Neural cell (in vitro differentiated cells): ENCODE measurements at regions not wholly inside any gene's neighbourhood (a gene's known extent, or its start where the extent isn't known, plus 50 kb on each side); places are given as distances from the start of the nearest gene placed in this dataset.

Experiments
- H2AFZ ChIP-seq: fragments of 200-600, 300-800 bp; sonication (generic), shearing (Covaris generic); 2 replicates; pipeline ENCODE4 v1.6.0; 2014; ENCODE audit warnings: low read depth, mild to moderate bottlenecking, antibody characterized with exemption, low read length, moderate library complexity
- H3F3A ChIP-seq: fragments of 200-600 bp; shearing (Covaris generic); 2 replicates; pipeline ENCODE4 v1.6.1; 2016; ENCODE audit warnings: mild to moderate bottlenecking, moderate library complexity, mixed read lengths, antibody characterized with exemption, low read length; ENCODE audit not compliant: insufficient read depth, poor library complexity, severe bottlenecking
- H3K27ac ChIP-seq: fragments of 200-600, 300-800 bp; sonication (generic), shearing (Covaris generic); 2 replicates; pipeline ENCODE4 v1.5.1; 2014; ENCODE audit warnings: mild to moderate bottlenecking, low read length, moderate library complexity
- H3K27me3 ChIP-seq: fragments of 300-800, 200-600 bp; sonication (generic), shearing (Covaris generic); 2 replicates; pipeline ENCODE4 v1.6.0; 2014; ENCODE audit warnings: mild to moderate bottlenecking, low read depth, low read length, moderate library complexity; ENCODE audit not compliant: insufficient read depth
- H3K36me3 ChIP-seq: fragments of 300-800, 200-600 bp; sonication (generic), shearing (Covaris generic); 2 replicates; pipeline ENCODE4 v1.5.1; 2014; ENCODE audit warnings: mild to moderate bottlenecking, antibody characterized with exemption, low read length, moderate library complexity; ENCODE audit not compliant: insufficient read depth
- H3K4me2 ChIP-seq: fragments of 300-800, 200-600 bp; sonication (generic), shearing (Covaris generic); 2 replicates; pipeline ENCODE4 v1.6.0; 2014; ENCODE audit warnings: mild to moderate bottlenecking, low read length
- H3K4me3 ChIP-seq: fragments of 300-800, 200-600 bp; sonication (generic), shearing (Covaris generic); 2 replicates; pipeline ENCODE4 v1.5.1; 2014; ENCODE audit warnings: mild to moderate bottlenecking, low read length, moderate library complexity
- H3K79me2 ChIP-seq: fragments of 200-600 bp; shearing (Covaris generic); replicated peaks from 2 replicates; pipeline ENCODE4 v1.6.0; 2014; ENCODE audit warnings: mild to moderate bottlenecking, low read length, moderate library complexity; ENCODE audit not compliant: insufficient read depth
- H3K9ac ChIP-seq: fragments of 300-800, 200-600 bp; sonication (generic), shearing (Covaris generic); 2 replicates; pipeline ENCODE4 v1.6.1; 2016; ENCODE audit warnings: mild to moderate bottlenecking, low read length, mixed read lengths
- H3K9me2 ChIP-seq: fragments of 200-600 bp; shearing (Covaris generic); 2 replicates; pipeline ENCODE4 v1.6.1; 2016; ENCODE audit warnings: mild to moderate bottlenecking, low read length, mixed read lengths; ENCODE audit not compliant: insufficient read depth
- H3K9me3 ChIP-seq: fragments of 200-600, 300-800 bp; sonication (generic), shearing (Covaris generic); 2 replicates; pipeline ENCODE4 v1.6.1; 2016; ENCODE audit warnings: mild to moderate bottlenecking, mixed run types, low read length, moderate library complexity, mixed read lengths
- H4K20me1 ChIP-seq: fragments of 200-600 bp; shearing (Covaris generic); 2 replicates; pipeline ENCODE4 v1.6.1; 2016; ENCODE audit warnings: mild to moderate bottlenecking, mixed run types; ENCODE audit not compliant: insufficient read depth
- CTCF ChIP-seq: fragments of 450-650 bp; IDR thresholded peaks from 2 replicates; pipeline ENCODE4 v1.5.1; 2014; ENCODE audit warnings: antibody characterized with exemption, mild to moderate bottlenecking, moderate library complexity; ENCODE audit not compliant: poor library complexity, severe bottlenecking
- EP300 ChIP-seq: fragments of 450-650 bp; conservative IDR thresholded peaks from 2 replicates; pipeline ENCODE4 v1.6.1; 2014; ENCODE audit warnings: antibody characterized with exemption, mild to moderate bottlenecking, moderate library complexity; ENCODE audit not compliant: poor library complexity, severe bottlenecking
- EZH2 ChIP-seq: fragments of 200-600, 300-800 bp; shearing (Covaris generic), sonication (generic); IDR thresholded peaks from 2 replicates; pipeline ENCODE4 v1.6.1; 2014; ENCODE audit warnings: antibody characterized with exemption, low read length, borderline replicate concordance, mild to moderate bottlenecking; ENCODE audit not compliant: insufficient read depth, poor library complexity, severe bottlenecking
- MXI1 ChIP-seq: fragments of 450-650 bp; conservative IDR thresholded peaks from 2 replicates; pipeline ENCODE4 v1.6.1; 2014; ENCODE audit warnings: antibody characterized with exemption, mild to moderate bottlenecking; ENCODE audit not compliant: poor library complexity, severe bottlenecking
- POLR2AphosphoS5 ChIP-seq: IDR thresholded peaks from 2 replicates; pipeline ENCODE4 v1.6.1; 2012
- RAD21 ChIP-seq: fragments of 450-650 bp; conservative IDR thresholded peaks from 2 replicates; pipeline ENCODE4 v1.6.1; 2014; ENCODE audit warnings: antibody characterized with exemption, mild to moderate bottlenecking, moderate library complexity
- REST ChIP-seq: IDR thresholded peaks from 2 replicates; pipeline ENCODE4 v1.6.1; 2012; ENCODE audit warnings: borderline replicate concordance
- SMC3 ChIP-seq: fragments of 450-650 bp; conservative IDR thresholded peaks from 2 replicates; pipeline ENCODE4 v1.6.1; 2014; ENCODE audit warnings: antibody characterized with exemption, mild to moderate bottlenecking, moderate library complexity; ENCODE audit not compliant: poor library complexity
- TAF1 ChIP-seq: IDR thresholded peaks from 2 replicates; pipeline ENCODE4 v1.6.1; 2012; ENCODE audit warnings: low read depth

- Histone ChIP-seq H3K79me2 (no peaks in the 10 kb centered on the region), H3K27me3 (no peaks in the 10 kb centered on the region), H3F3A (no peaks in the 10 kb centered on the region), H3K4me2 (no peak overlapping the region), H3K36me3 (no peaks in the 10 kb centered on the region), H2AFZ (no peak overlapping the region), H3K9me2 (no peaks in the 10 kb centered on the region), H3K4me3 (no peak overlapping the region), H3K27ac (no peak overlapping the region), H4K20me1 (no peaks in the 10 kb centered on the region), H3K9me3 (peaks cover 4% of the 10 kb centered on the region), H3K9ac (no peak overlapping the region)
- TF ChIP-seq EZH2 (no peak), SMC3 (no peak), CTCF (no peak), REST (no peak), POLR2AphosphoS5 (peak; percentile 88), TAF1 (no peak), RAD21 (no peak), EP300 (no peak)
Measured at GRCh38 chr5:68054638-68055037, 160.9 kb upstream of the PIK3R1 start.

- no peak overlapping the region for H3K4me2 ChIP-seq
- no peaks in the 10 kb centered on the region for H3K79me2 ChIP-seq
- H2AFZ ChIP-seq = no peak overlapping the region
- no peaks in the 10 kb centered on the region for H3K36me3 ChIP-seq
- H3K9me3 ChIP-seq = peaks cover under 1% of the 10 kb centered on the region
- H3F3A ChIP-seq = no peaks in the 10 kb centered on the region
- TF ChIP-seq SMC3 (no peak), POLR2AphosphoS5 (no peak), TAF1 (no peak), REST (no peak), MXI1 (no peak), EZH2 (no peak), RAD21 (no peak), EP300 (no peak), CTCF (no peak)
- H3K27ac ChIP-seq = no peak overlapping the region
- no peak overlapping the region for H3K9ac ChIP-seq
- no peak overlapping the region for H3K4me3 ChIP-seq
- H3K9me2 ChIP-seq = no peaks in the 10 kb centered on the region
- H3K27me3 ChIP-seq = no peaks in the 10 kb centered on the region
- no peaks in the 10 kb centered on the region for H4K20me1 ChIP-seq
Measured at GRCh38 chr5:68053202-68053601, 162.4 kb upstream of the PIK3R1 start.
